ENCODE measurements at regions not wholly inside any gene's neighbourhood (a gene's known extent, or its start where the extent isn't known, plus 50 kb on each side); places are given as distances from the start of the nearest gene placed in this dataset.

DNA sequence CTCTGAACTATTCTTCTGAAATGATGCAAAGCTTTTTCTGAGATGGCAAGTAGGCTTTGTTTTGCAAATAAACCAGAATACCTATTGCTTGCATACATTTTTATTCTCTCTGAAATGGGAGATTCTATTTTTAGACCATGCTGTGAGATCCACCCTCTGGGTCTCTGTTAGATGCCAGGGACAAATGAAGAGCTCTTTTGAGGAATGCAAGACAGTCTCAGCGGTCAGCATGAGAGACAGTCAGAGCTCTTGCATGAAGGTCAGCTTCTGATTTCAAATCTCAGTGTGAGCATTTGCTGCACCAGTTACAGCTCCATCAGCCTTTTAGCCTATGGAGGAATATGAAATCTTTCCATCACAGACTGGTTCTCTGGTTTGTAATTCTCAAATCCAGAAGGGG, 429.9 kb upstream of the KLF6 start:
- no peak for DNase-seq

GRCh38 chr10:4213441-4213840, 428.4 kb upstream of the KLF6 start:
- DNase-seq, result no peak

DNA sequence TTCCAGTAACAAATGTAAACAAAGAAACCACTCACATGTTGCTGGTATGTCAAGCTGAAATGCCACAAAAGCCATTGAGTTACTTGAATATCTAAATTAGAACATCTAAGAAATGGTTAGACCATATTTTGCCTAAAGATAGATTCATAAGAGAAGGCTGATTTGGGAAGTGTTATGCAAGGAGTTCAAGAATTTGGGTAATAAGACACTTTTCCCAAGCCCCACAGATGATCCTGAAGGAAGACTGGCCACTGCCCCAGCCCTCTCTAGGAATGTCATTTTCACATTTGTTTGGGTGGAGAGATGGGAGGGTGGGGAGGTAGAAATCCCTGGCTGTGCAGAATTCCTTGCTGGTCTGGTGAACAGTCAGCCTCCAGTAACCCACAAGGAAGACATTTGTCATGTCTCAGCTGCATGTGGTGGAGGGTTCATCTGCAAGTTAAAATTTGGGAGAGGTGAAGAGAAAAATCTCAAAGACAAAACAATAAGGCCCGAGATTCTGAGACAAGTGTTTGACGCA, 427.2 kb upstream of the KLF6 start:
- DNase-seq, result no peak

GRCh38 chr10:4208499-4208898, 423.5 kb upstream of the KLF6 start:
- DNase-seq, result no peak

DNA sequence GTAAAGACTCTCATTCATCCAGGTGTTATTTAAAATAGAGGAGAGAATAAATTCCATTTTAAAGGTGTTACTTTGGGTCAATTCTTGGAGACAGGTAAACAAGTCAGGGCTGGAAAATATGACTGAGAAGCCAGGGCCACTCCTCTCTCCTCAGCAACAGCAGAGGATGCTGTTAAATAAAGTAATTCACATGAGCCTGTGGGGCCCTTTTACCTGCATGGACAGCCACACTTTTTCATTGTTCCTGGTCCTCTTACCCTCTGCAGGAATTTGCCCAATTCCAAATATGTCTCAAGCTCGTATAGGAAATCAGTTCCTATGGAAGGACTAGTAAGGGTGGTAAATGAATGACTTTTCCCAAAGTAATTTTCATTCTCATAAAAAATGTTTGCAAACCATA, 420.1 kb upstream of the KLF6 start:
- DNase-seq, result no peak

DNA sequence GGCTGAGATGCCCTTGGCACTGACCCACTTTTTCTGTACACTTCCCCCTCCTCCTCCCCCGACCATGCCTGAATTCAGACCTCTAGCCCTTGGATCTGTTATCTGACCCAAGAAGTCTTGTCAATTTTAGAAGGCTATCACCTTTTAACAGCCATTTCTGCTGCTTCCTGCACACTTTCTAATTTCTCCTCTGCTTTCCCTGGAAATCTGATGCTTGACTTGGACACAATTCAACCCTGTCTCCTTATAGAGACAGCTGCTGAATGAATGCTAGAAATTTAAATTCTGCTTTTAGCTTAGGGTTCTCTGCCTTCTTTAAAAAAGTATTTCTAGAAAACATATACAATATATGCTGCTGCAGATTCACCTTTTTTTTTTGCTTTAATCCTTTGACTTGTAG, 417.9 kb upstream of the KLF6 start:
- no peak for DNase-seq

DNA sequence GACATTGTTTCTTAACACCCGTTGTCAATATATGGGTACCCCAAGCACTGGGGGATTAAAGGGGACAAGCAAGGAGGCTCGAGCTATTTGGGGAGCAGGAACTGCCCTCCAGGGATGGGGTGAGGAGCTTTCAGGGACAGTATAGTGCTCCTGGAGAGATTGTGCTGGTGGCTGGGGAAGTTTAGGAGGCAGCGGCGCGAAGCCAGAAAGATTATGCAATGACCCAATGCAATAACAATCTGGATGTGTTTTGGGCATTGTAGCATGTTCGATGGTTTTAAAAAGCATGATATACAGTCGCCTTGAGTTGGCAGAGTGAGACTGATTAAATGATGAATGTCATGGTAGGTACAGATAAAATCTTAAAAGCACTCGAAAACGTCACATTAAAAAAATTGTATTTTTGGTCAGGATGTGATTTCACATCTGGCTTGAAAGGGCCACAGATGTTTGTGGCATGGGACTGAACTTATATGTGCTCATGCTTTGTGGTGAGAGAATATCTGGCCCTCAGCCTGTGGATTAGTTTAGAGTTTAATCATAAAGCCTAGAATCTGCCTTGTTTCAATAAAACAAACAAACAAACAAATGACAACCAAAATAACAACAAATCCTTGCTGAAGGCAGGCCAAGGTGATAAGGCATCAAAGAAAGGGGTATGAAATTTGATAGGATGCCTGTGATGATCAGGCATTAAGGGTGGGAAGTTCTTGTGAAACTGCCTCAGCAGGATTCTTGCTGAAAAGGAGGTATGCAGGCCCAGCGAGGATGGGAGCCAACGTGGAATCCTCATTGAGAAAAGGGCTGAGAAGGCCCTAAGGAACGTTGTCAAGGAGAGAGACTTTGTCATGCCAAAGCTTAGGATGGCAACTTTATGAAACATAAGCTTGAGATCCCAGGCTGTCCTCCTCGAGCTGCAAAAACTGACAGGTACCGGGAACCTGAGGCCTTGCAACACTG, 417.1 kb upstream of the KLF6 start:
- no peak for DNase-seq

- DNase-seq, result no peak
Observed at GRCh38 chr10:4199196-4199595, 414.2 kb upstream of the KLF6 start.

DNA sequence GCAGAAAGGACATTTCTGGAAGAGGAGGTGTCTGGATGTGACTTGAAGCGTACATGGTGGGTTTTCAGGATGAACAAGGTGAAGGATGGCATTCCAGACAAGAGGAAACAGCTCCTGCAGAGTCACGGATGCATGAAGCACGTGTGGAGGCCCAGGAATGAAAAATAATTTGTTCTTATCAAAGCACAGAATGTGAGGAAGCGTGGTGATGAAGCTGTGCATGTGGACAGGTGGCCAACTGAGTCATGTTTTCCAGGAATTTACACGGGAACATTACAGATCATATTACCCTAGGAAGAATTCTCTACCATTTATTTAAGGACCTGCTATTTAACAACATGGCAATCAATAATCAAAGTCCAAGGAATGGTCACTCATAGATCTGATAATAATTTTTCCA, 413.2 kb upstream of the KLF6 start:
- DNase-seq, result no peak

- DNase-seq, result no peak
Observed at GRCh38 chr10:4197676-4198075, 412.7 kb upstream of the KLF6 start.

- DNase-seq, result no peak
Observed at GRCh38 chr10:4196771-4197390, 411.9 kb upstream of the KLF6 start.

- no peak for DNase-seq
Observed at GRCh38 chr10:4196183-4196582, 411.2 kb upstream of the KLF6 start.

- no peak for DNase-seq
Observed at GRCh38 chr10:4195213-4195612, 410.2 kb upstream of the KLF6 start.

DNA sequence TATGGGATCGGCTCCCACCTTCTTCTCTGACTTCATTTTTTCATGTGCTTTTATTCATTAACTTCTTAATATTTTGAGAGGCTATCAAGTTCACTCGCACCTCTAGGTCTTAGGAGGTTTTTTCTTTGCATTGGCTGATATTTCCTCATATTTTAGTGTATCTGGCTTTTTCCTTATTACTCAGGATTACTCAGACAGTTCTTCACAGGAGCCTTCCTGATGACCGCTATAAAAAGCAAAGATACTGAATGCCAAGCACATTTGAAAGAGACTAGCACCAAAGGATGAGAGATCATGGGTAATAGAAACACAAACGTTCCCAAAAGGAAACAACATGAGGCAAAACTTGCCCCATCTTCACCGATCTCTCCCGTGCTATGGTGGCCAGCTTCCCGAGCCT, 409.2 kb upstream of the KLF6 start:
- DNase-seq, result no peak

GRCh38 chr10:4191894-4192293, 406.9 kb upstream of the KLF6 start:
- DNase-seq, result no peak

DNA sequence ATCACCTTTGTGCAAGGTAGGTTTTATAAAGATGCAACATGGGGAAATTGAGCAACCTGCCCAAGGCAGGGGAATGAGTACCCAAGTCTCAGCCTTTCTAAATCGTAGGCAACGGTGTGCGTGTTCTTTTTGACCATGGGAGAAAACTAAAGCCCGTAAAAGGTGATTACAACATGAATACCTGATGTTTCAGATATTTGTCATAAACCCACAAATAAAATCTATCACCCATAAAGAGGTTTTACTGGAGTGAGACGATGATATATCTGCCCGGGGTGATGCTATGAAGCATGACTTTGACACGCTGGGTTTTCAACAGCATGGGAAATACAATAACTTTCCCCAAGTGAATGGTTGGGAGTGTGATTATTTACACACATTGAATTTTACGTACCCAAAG, 406.3 kb upstream of the KLF6 start:
- DNase-seq, result no peak

GRCh38 chr10:4190876-4191275, 405.9 kb upstream of the KLF6 start:
- DNase-seq, result no peak

DNA sequence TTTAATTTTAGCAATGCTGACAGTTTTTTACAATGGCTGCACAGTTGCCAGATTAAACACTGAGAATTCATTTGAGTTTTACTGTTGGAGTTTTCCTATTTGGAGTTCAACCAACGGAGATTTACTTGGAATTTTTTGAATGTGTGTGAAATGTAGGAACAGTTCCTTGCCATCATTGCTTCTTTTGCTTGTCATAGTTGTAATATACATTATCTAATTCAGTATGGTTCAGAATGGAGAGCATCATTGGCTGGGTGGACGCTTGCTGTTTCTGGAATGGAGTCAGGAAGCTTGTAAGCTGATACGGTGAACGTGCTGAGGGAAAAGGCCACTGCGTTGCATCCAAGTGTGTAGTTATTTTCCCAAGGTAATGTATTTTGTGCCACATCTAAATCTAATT, 404.3 kb upstream of the KLF6 start:
- DNase-seq, result no peak

GRCh38 chr10:4188406-4188805, 403.4 kb upstream of the KLF6 start:
- no peak for DNase-seq

GRCh38 chr10:4186849-4187540, 402.0 kb upstream of the KLF6 start:
- no peak for DNase-seq

GRCh38 chr10:4183761-4184261, 398.8 kb upstream of the KLF6 start:
- no peak for DNase-seq

- no peak for DNase-seq
Observed at GRCh38 chr10:4181621-4182049, 396.6 kb upstream of the KLF6 start.

DNA sequence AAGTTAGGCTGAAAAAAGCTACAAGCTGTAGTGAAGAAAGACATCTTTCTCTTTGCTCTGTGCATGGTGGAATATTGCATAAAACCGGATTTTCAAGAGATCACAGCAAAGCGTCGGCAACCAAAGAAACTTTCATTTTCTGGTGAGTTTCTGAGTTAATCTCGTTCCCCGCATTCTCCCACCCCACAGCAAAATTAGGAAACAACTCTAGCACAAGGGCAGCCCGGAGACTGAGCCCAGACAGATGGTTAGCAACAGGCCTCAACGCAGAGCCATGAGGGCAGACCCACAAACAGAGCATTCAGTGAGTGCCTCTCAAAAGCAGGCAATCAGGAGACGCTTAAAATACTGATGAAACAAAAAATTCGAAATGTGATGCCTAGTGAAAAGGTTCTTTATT, 396.1 kb upstream of the KLF6 start:
- no peak for DNase-seq
